GM12878 (cell line): ENCODE measurements at regions not wholly inside any gene's neighbourhood (a gene's known extent, or its start where the extent isn't known, plus 50 kb on each side); places are given as distances from the start of the nearest gene placed in this dataset.

Experiments
- ATAC-seq: fragments of 200-7000 bp; cut with Tn5 transposase; 3 replicates; pipeline ENCODE4 v1.9.1; 2020; ENCODE audit warnings: mild to moderate bottlenecking, moderate library complexity
- BruUV-seq: library from RNA; stranded (reverse); fragments of 400-500 nt; replicated peaks from 2 replicates; lab custom pipeline; 2021; lab: Mats Ljungman, UMichigan
- CTCF ChIA-PET: fragments of 300-600 bp; sonication (Branson Sonifier 250); formaldehyde crosslinking; extraction: SDS; loops from one replicate; lab custom pipeline; 2021; ENCODE audit warnings: inconsistent platforms; lab: Yijun Ruan, JAX
- POLR2A ChIA-PET: fragments of 350-600 bp; formaldehyde crosslinking; extraction: SDS; loops from one replicate; lab custom pipeline; 2021; ENCODE audit warnings: inconsistent platforms; lab: Charles Lee
- RAD21 ChIA-PET: fragments of 300-600 bp; sonication (Branson Sonifier 250); formaldehyde crosslinking; loops from one replicate; lab custom pipeline; 2023; ENCODE audit warnings: antibody characterized with exemption; ENCODE audit not compliant: unreplicated experiment; lab: Charles Lee
- SMC1A ChIA-PET: fragments of 300-600 bp; sonication (Branson Sonifier 250); formaldehyde crosslinking; loops from one replicate; lab custom pipeline; 2023; ENCODE audit not compliant: unreplicated experiment, uncharacterized antibody; lab: Charles Lee
- DNase-seq: peaks from one replicate; pipeline ENCODE4 v3.0.0-alpha.2; 2011; ENCODE audit warnings: low read depth, low spot score
- FAIRE-seq: peaks from 3 replicates; lab custom pipeline; 2011; peaks lifted over from hg19 to GRCh38; lab: Jason Lieb, UNC
- H2AFZ ChIP-seq: 2 replicates; pipeline ENCODE4 v1.6.0; 2011; ENCODE audit warnings: low read depth, low read length, control low read depth; ENCODE audit not compliant: control insufficient read depth
- H3K27ac ChIP-seq: 2 replicates; pipeline ENCODE4 v1.5.1; 2011; ENCODE audit warnings: control low read depth; ENCODE audit not compliant: control insufficient read depth, insufficient read depth
- H3K27me3 ChIP-seq, 2 experiments: replicated peaks in 1 of 2; 2 replicates each; pipeline versions ENCODE4 v1.6.0 to v1.6.1; 2011; ENCODE audit warnings: low read length in 1 of 2; ENCODE audit not compliant: control insufficient read depth in 2 of 2, insufficient read depth in 2 of 2
- H3K36me3 ChIP-seq, 2 experiments: 2 replicates each; pipeline ENCODE4 v1.5.1; 2011; ENCODE audit warnings: low read length in 1 of 2; ENCODE audit not compliant: control insufficient read depth in 2 of 2, insufficient read depth in 2 of 2
- H3K4me1 ChIP-seq: 2 replicates; pipeline ENCODE4 v1.6.1; 2011; ENCODE audit warnings: mild to moderate bottlenecking, low read length, moderate library complexity, mixed read lengths; ENCODE audit not compliant: control insufficient read depth, insufficient read depth
- H3K4me2 ChIP-seq: 2 replicates; pipeline ENCODE4 v1.6.0; 2011; ENCODE audit warnings: control low read depth; ENCODE audit not compliant: control insufficient read depth, insufficient read depth
- H3K4me3 ChIP-seq: fragments of 200-600 bp; sonication (generic); 2 replicates; pipeline ENCODE4 v1.5.1; 2016
- H3K79me2 ChIP-seq: 2 replicates; pipeline ENCODE4 v1.6.0; 2011; ENCODE audit warnings: low read length; ENCODE audit not compliant: control insufficient read depth, insufficient read depth
- H3K9ac ChIP-seq: 2 replicates; pipeline ENCODE4 v1.8.0; 2011; ENCODE audit warnings: low read length, control low read depth, mixed read lengths; ENCODE audit not compliant: control insufficient read depth, insufficient read depth
- H3K9me3 ChIP-seq: replicated peaks from 3 replicates; pipeline ENCODE4 v1.5.1; 2011; ENCODE audit warnings: mild to moderate bottlenecking, low read length; ENCODE audit not compliant: control insufficient read depth, insufficient read depth
- H4K20me1 ChIP-seq: 2 replicates; pipeline ENCODE4 v1.6.0; 2011; ENCODE audit not compliant: control insufficient read depth, insufficient read depth
- ATF2 ChIP-seq: IDR thresholded peaks from 2 replicates; pipeline ENCODE4 v1.6.1; 2012; ENCODE audit warnings: low read length, inconsistent platforms
- BHLHE40 ChIP-seq, 2 experiments: fragments of 450-650 bp in 1 of 2; IDR thresholded peaks; 2 replicates each; pipeline ENCODE4 v1.6.1; 2011 to 2017; ENCODE audit warnings: low read depth in 2 of 2, borderline replicate concordance in 1 of 2, improper control_type of control experiment in 1 of 2, low read length in 1 of 2, mild to moderate bottlenecking in 1 of 2
- BMI1 ChIP-seq: fragments of 450-650 bp; IDR thresholded peaks from 2 replicates; pipeline ENCODE4 v1.6.1; 2016; ENCODE audit warnings: mild to moderate bottlenecking, moderate library complexity, borderline replicate concordance
- EGR1 ChIP-seq, 2 experiments: IDR thresholded peaks; 1 replicate in 1 of 2; 2 replicates in 1 of 2; pipeline ENCODE4 v1.6.1; 2011 to 2012; ENCODE audit warnings: low read depth in 2 of 2, low read length in 2 of 2, borderline replicate concordance in 1 of 2, mild to moderate bottlenecking in 1 of 2, moderate library complexity in 1 of 2
- EZH2 ChIP-seq: IDR thresholded peaks from 2 replicates; pipeline ENCODE4 v1.6.1; 2012; ENCODE audit warnings: low read depth, mild to moderate bottlenecking, control low read depth, inconsistent platforms, low read length, borderline replicate concordance; ENCODE audit not compliant: control insufficient read depth
- JUND ChIP-seq: IDR thresholded peaks from 2 replicates; pipeline ENCODE4 v1.6.1; 2012; ENCODE audit warnings: low read depth, mild to moderate bottlenecking, low read length, improper control_type of control experiment, moderate library complexity
- MEF2B ChIP-seq: fragments of 450-650 bp; IDR thresholded peaks from 2 replicates; pipeline ENCODE4 v1.6.1; 2018; ENCODE audit warnings: mild to moderate bottlenecking, moderate library complexity; ENCODE audit not compliant: partially characterized antibody, poor library complexity, severe bottlenecking
- PAX5 ChIP-seq: IDR thresholded peaks from 2 replicates; pipeline ENCODE4 v1.6.1; 2011; ENCODE audit warnings: low read depth, low read length, borderline replicate concordance
- PML ChIP-seq: IDR thresholded peaks from 2 replicates; pipeline ENCODE4 v1.6.1; 2012; ENCODE audit warnings: low read length, inconsistent platforms
- SMARCA5 ChIP-seq: fragments of 450-650 bp; IDR thresholded peaks from 2 replicates; pipeline ENCODE4 v1.6.1; 2017; ENCODE audit warnings: mild to moderate bottlenecking
- TAF1 ChIP-seq: IDR thresholded peaks from 2 replicates; pipeline ENCODE4 v1.6.1; 2011; ENCODE audit warnings: mild to moderate bottlenecking, low read depth, low read length, borderline replicate concordance
- TCF12 ChIP-seq: IDR thresholded peaks from 2 replicates; pipeline ENCODE4 v1.6.1; 2011; ENCODE audit warnings: low read depth, mild to moderate bottlenecking, low read length
- WGBS: methylation state at CpG from one replicate; pipeline ENCODE4 v1.1.6; 2016; ENCODE audit warnings: low lambda C conversion rate; ENCODE audit not compliant: insufficient replicate concordance, insufficient coverage; ENCODE audit errors: missing lambda C conversion rate; 5-methylcytosine and 5-hydroxymethylcytosine counted together
- in situ Hi-C: fragments of 300-500 bp; cut with MboI; formaldehyde crosslinking; loops from 9 replicates; pipeline ENCODE4 v1.14.3; 2018; ENCODE audit warnings: mixed read lengths
- intact Hi-C: fragments of 100-400 bp; cut with micrococcal nuclease; formaldehyde crosslinking; loops from one replicate; pipeline ENCODE4 v1.14.2; 2022; ENCODE audit not compliant: unreplicated experiment
- TF ChIP-seq, protein P1 (sequence below): fragments of 450-650 bp; IDR thresholded peaks from 2 replicates; pipeline ENCODE4 v1.6.1; 2017; ENCODE audit warnings: mild to moderate bottlenecking, moderate library complexity
- TF ChIP-seq, protein P2 (sequence below): IDR thresholded peaks from 2 replicates; pipeline ENCODE4 v1.6.1; 2011; ENCODE audit warnings: borderline replicate concordance, low read depth, mild to moderate bottlenecking, moderate library complexity, mixed read lengths, low read length; ENCODE audit not compliant: insufficient read depth; ENCODE audit errors: extremely low read length

GRCh38 chr7:19567011-19567410, 141.8 kb downstream of the POLR1F start:
- Histone ChIP-seq H3K4me1 (no peaks in the 10 kb centered on the region), H3K27me3 (no peaks in the 10 kb centered on the region), H3K4me3 (no peak overlapping the region), H3K79me2 (no peaks in the 10 kb centered on the region), H3K36me3 (no peaks in the 10 kb centered on the region), H2AFZ (no peak overlapping the region), H3K27ac (no peak overlapping the region), H3K4me2 (no peak overlapping the region), H4K20me1 (no peaks in the 10 kb centered on the region), H3K9me3 (no peaks in the 10 kb centered on the region)
- ChIA-PET CTCF (no interaction called here), RAD21 (no interaction called here), SMC1A (no interaction called here)
- in situ Hi-C loops = no loop called here
- FAIRE-seq = no peak
- DNase-seq = no peak
- no peak for ATAC-seq
- BruUV-seq = no TSS peak
- WGBS = 73% methylated on average over 4 of the region's 4 CpGs
- TF ChIP-seq SMARCA5 (no peak), PAX5 (no peak), MEF2B (no peak), ATF2 (no peak), BHLHE40 (IDR thresholded peaks at IDR 0.05; ENCODE audit: borderline replicate concordance in 1 of 2, low read depth in 2 of 2, low read length in 1 of 2) (no peak), TCF12 (no peak), TAF1 (no peak), JUND (no peak), EGR1 (IDR thresholded peaks at IDR 0.05; ENCODE audit: borderline replicate concordance in 1 of 2, low read depth in 2 of 2, low read length in 2 of 2) (no peak), EZH2 (no peak), PML (no peak), BMI1 (no peak)
- TF ChIP-seq, protein P1, sequence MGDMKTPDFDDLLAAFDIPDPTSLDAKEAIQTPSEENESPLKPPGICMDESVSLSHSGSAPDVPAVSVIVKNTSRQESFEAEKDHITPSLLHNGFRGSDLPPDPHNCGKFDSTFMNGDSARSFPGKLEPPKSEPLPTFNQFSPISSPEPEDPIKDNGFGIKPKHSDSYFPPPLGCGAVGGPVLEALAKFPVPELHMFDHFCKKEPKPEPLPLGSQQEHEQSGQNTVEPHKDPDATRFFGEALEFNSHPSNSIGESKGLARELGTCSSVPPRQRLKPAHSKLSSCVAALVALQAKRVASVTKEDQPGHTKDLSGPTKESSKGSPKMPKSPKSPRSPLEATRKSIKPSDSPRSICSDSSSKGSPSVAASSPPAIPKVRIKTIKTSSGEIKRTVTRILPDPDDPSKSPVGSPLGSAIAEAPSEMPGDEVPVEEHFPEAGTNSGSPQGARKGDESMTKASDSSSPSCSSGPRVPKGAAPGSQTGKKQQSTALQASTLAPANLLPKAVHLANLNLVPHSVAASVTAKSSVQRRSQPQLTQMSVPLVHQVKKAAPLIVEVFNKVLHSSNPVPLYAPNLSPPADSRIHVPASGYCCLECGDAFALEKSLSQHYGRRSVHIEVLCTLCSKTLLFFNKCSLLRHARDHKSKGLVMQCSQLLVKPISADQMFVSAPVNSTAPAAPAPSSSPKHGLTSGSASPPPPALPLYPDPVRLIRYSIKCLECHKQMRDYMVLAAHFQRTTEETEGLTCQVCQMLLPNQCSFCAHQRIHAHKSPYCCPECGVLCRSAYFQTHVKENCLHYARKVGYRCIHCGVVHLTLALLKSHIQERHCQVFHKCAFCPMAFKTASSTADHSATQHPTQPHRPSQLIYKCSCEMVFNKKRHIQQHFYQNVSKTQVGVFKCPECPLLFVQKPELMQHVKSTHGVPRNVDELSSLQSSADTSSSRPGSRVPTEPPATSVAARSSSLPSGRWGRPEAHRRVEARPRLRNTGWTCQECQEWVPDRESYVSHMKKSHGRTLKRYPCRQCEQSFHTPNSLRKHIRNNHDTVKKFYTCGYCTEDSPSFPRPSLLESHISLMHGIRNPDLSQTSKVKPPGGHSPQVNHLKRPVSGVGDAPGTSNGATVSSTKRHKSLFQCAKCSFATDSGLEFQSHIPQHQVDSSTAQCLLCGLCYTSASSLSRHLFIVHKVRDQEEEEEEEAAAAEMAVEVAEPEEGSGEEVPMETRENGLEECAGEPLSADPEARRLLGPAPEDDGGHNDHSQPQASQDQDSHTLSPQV = no peak
- TF ChIP-seq, protein P2, sequence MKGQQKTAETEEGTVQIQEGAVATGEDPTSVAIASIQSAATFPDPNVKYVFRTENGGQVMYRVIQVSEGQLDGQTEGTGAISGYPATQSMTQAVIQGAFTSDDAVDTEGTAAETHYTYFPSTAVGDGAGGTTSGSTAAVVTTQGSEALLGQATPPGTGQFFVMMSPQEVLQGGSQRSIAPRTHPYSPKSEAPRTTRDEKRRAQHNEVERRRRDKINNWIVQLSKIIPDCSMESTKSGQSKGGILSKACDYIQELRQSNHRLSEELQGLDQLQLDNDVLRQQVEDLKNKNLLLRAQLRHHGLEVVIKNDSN = no peak
- TF ChIP-seq, all 136 proteins: peak for 0
- H3K9ac ChIP-seq = no peak overlapping the region
- POLR2A ChIA-PET = no interaction called here
- intact Hi-C loops = no loop called here
